ENCODE measurements at regions not wholly inside any gene's neighbourhood (a gene's known extent, or its start where the extent isn't known, plus 50 kb on each side); places are given as distances from the start of the nearest gene placed in this dataset.
"Not testable (repeated sequence)": the region's sequence is repeated elsewhere in the genome, so short reads cannot be mapped to it uniquely, and the experiment has no call there.

GRCh38 chr1:100629391-100629790 lies 90.2 kb upstream of the VCAM1 start:
- DNase-seq, result no peak

- DNase-seq, result peak; percentile 74
Measured at GRCh38 chr1:100631015-100631551, 88.5 kb upstream of the VCAM1 start.

GRCh38 chr1:100642826-100643225 lies 76.7 kb upstream of the VCAM1 start:
- DNase-seq, result no peak

- no peak for DNase-seq
Measured at GRCh38 chr1:100643471-100644196, 75.9 kb upstream of the VCAM1 start.

GRCh38 chr1:100646001-100646400 lies 73.5 kb upstream of the VCAM1 start:
- no peak for DNase-seq

- DNase-seq, result no peak
Measured at GRCh38 chr1:100649146-100649545, 70.4 kb upstream of the VCAM1 start.

- DNase-seq, result no peak
Measured at GRCh38 chr1:100657876-100658715, 61.4 kb upstream of the VCAM1 start.

GRCh38 chr1:100658716-100659026 lies 60.9 kb upstream of the VCAM1 start:
- no peak for DNase-seq

- no peak for DNase-seq
Measured at GRCh38 chr1:100661176-100661575, 58.4 kb upstream of the VCAM1 start.

- DNase-seq, result not testable (repeated sequence)
Measured at GRCh38 chr1:100668494-100668893, 51.0 kb upstream of the VCAM1 start.

Measured in hematopoietic multipotent progenitor cell treated with erythropoietin and hydrocortisone succinate and interleukin-3 and kit ligand, for 6 days (in vitro differentiated cells).